AG04449 (cell line): ENCODE measurements at regions not wholly inside any gene's neighbourhood (a gene's known extent, or its start where the extent isn't known, plus 50 kb on each side); places are given as distances from the start of the nearest gene placed in this dataset.

Experiments
- CTCF ChIA-PET: fragments of 350-600 bp; formaldehyde crosslinking; extraction: SDS; loops from one replicate; lab custom pipeline; 2021; ENCODE audit warnings: antibody characterized with exemption; lab: Yijun Ruan, JAX
- POLR2A ChIA-PET: fragments of 400-600, 350-600 bp; formaldehyde crosslinking; extraction: SDS; loops from one replicate; lab custom pipeline; 2020; ENCODE audit warnings: antibody characterized with exemption, inconsistent platforms; lab: Yijun Ruan, JAX
- DNase-seq: peaks from one replicate; pipeline ENCODE4 v3.0.0-alpha.2; 2010; ENCODE audit warnings: low read depth, low spot score
- H3K4me3 ChIP-seq: 2 replicates; pipeline ENCODE4 v1.5.1; 2011; ENCODE audit warnings: low read depth, mild to moderate bottlenecking, control low read depth, low read length
- TF ChIP-seq, protein P1 (sequence below): IDR thresholded peaks from one replicate; pipeline ENCODE4 v1.5.1; 2011; ENCODE audit warnings: mild to moderate bottlenecking, moderate library complexity, low read length, control low read depth, inconsistent platforms; ENCODE audit not compliant: insufficient read depth; ENCODE audit errors: missing control alignments

DNA sequence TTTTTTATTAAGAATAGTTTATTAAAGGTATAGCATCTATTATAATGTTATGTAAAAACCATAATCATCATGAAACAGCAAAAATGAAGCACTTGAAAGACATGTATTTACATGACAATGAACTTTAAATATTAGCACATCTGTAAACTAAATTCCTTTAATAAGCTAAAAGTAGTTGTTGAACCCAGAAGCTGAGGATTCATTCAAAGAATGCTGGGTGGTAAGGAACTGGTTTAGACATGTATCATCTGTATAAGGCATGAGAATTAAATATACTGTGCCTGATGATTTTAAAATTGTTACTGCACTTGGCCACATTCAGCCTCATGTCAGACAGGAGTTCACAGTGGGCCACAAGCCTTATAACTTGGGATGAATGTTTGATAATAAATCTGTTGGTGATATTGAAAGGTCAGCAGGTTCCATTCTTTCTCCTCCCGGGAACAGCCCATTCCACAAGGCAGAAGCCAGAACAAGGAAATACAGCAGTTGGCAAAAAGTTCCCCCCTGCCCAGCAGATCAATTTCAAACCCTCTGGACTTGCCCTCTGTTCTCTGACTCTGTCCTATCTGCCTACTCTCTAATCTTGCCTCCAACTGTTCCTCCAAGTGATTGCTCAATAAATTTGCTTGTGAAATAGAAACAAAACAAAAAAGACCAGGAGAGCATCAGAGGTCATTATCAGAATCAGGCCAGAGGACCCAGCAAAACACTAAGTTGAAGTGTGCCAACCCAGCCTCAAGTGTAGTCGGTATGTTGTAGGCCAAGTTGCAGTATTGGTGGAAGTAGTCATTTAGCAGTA, 49.8 kb upstream of the TEX264 start:
- ChIA-PET CTCF (interaction anchor here (1.1 to 3.4 kb wide), 4 partner anchors 23 to 49 kb away, joined by 3 to 9 read pairs (median 4); partner anchors contain the start of gene TEX264), POLR2A (no interaction called here)
- TF ChIP-seq, protein P1, sequence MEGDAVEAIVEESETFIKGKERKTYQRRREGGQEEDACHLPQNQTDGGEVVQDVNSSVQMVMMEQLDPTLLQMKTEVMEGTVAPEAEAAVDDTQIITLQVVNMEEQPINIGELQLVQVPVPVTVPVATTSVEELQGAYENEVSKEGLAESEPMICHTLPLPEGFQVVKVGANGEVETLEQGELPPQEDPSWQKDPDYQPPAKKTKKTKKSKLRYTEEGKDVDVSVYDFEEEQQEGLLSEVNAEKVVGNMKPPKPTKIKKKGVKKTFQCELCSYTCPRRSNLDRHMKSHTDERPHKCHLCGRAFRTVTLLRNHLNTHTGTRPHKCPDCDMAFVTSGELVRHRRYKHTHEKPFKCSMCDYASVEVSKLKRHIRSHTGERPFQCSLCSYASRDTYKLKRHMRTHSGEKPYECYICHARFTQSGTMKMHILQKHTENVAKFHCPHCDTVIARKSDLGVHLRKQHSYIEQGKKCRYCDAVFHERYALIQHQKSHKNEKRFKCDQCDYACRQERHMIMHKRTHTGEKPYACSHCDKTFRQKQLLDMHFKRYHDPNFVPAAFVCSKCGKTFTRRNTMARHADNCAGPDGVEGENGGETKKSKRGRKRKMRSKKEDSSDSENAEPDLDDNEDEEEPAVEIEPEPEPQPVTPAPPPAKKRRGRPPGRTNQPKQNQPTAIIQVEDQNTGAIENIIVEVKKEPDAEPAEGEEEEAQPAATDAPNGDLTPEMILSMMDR = no peak
- H3K4me3 ChIP-seq = no peak overlapping the region
- no peak for DNase-seq
